ENCODE measurements at regions not wholly inside any gene's neighbourhood (a gene's known extent, or its start where the extent isn't known, plus 50 kb on each side); places are given as distances from the start of the nearest gene placed in this dataset.

- no peak for TF ChIP-seq RXRA (IDR thresholded peaks at IDR 0.05; ENCODE audit: insufficient read depth, low read depth, low read length)
- no peak for TF ChIP-seq SP4 (IDR thresholded peaks at IDR 0.05; ENCODE audit: low read length)
- no peak for TF ChIP-seq EGR1 (IDR thresholded peaks at IDR 0.05; ENCODE audit: borderline replicate concordance, low read depth, low read length)
- TF ChIP-seq BACH1 (IDR thresholded peaks at IDR 0.05; ENCODE audit: low read length): no peak
- TF ChIP-seq FOSL1 (IDR thresholded peaks at IDR 0.05; ENCODE audit: insufficient read depth, low read depth, low read length): no peak
Observed at GRCh38 chr10:76719006-76719405, 918.6 kb downstream of the KCNMA1 start (continued).
